HUDEP-2 (cell line): ENCODE measurements at regions not wholly inside any gene's neighbourhood (a gene's known extent, or its start where the extent isn't known, plus 50 kb on each side); places are given as distances from the start of the nearest gene placed in this dataset.

Source experiments
- DNase-seq, 76 experiments: peaks; one replicate each; lab custom pipeline; 2025; ENCODE audit not compliant: unreplicated experiment in 76 of 76; lab: John Stamatoyannopoulos, UW

- no peak for DNase-seq
Measured at GRCh38 chr13:76463314-76463713, 422.9 kb downstream of the KCTD12 start.

GRCh38 chr13:76461999-76462398 lies 424.2 kb downstream of the KCTD12 start:
- DNase-seq: no peak

- no peak for DNase-seq
Measured at GRCh38 chr13:76461484-76461883, 424.7 kb downstream of the KCTD12 start.

- no peak for DNase-seq
Measured at GRCh38 chr13:76459863-76460262, 426.3 kb downstream of the KCTD12 start.

GRCh38 chr13:76455960-76456359 lies 430.2 kb downstream of the KCTD12 start:
- no peak for DNase-seq

GRCh38 chr13:76454991-76455390 lies 431.2 kb downstream of the KCTD12 start:
- DNase-seq: no peak

GRCh38 chr13:76449716-76450115 lies 436.5 kb downstream of the KCTD12 start:
- no peak for DNase-seq

- DNase-seq: no peak
Measured at GRCh38 chr13:76446191-76446590, 440.0 kb downstream of the KCTD12 start.

GRCh38 chr13:76440568-76440967 lies 445.6 kb downstream of the KCTD12 start:
- DNase-seq: no peak

GRCh38 chr13:76439546-76439945 lies 446.7 kb downstream of the KCTD12 start:
- no peak for DNase-seq

- no peak for DNase-seq
Measured at GRCh38 chr13:76438050-76438449, 448.2 kb downstream of the KCTD12 start.

- DNase-seq: no peak
Measured at GRCh38 chr13:76425935-76426334, 460.3 kb downstream of the KCTD12 start.

- no peak for DNase-seq
Measured at GRCh38 chr13:76421011-76421410, 465.2 kb downstream of the KCTD12 start.

GRCh38 chr13:76418404-76418803 lies 467.8 kb downstream of the KCTD12 start:
- DNase-seq: no peak

- no peak for DNase-seq
Measured at GRCh38 chr13:76414320-76414719, 471.9 kb downstream of the KCTD12 start.

- DNase-seq: no peak
Measured at GRCh38 chr13:76406243-76406642, 480.0 kb downstream of the KCTD12 start.

GRCh38 chr13:76398425-76398824 lies 487.8 kb downstream of the KCTD12 start:
- no peak for DNase-seq

- DNase-seq: no peak
Measured at GRCh38 chr13:76397413-76397812, 488.8 kb downstream of the KCTD12 start.

GRCh38 chr13:76389321-76389720 lies 496.9 kb downstream of the KCTD12 start:
- DNase-seq: no peak

GRCh38 chr13:76387566-76387965 lies 498.6 kb downstream of the KCTD12 start:
- no peak for DNase-seq

- no peak for DNase-seq
Measured at GRCh38 chr13:76386321-76386720, 499.9 kb downstream of the KCTD12 start.

- no peak for DNase-seq
Measured at GRCh38 chr13:76385586-76385985, 500.6 kb downstream of the KCTD12 start.

GRCh38 chr13:76383676-76384461 lies 502.3 kb downstream of the KCTD12 start:
- no peak for DNase-seq
